Mesothelial cell of epicardium (in vitro differentiated cells): ENCODE measurements at regions not wholly inside any gene's neighbourhood (a gene's known extent, or its start where the extent isn't known, plus 50 kb on each side); places are given as distances from the start of the nearest gene placed in this dataset.

ENCODE experiments used
- DNase-seq, 2 experiments: peaks; one replicate each; pipeline ENCODE4 v3.0.0; 2021; ENCODE audit warnings: low spot score in 2 of 2; ENCODE audit not compliant: unreplicated experiment in 2 of 2
- H3K27ac Mint-ChIP-seq: 2 replicates; pipeline ENCODE4 v1.8.0; 2021; ENCODE audit warnings: mixed read lengths
- H3K27me3 Mint-ChIP-seq: 2 replicates; pipeline ENCODE4 v1.8.0; 2021; ENCODE audit warnings: low read depth, mixed read lengths
- H3K36me3 Mint-ChIP-seq: 2 replicates; pipeline ENCODE4 v1.8.0; 2021; ENCODE audit warnings: mixed read lengths
- H3K4me1 Mint-ChIP-seq: 2 replicates; pipeline ENCODE4 v1.8.0; 2021; ENCODE audit warnings: mixed read lengths
- H3K4me3 Mint-ChIP-seq: 2 replicates; pipeline ENCODE4 v1.8.0; 2021; ENCODE audit warnings: mild to moderate bottlenecking, moderate library complexity, mixed read lengths
- H3K9me3 Mint-ChIP-seq: 2 replicates; pipeline ENCODE4 v1.8.0; 2021; ENCODE audit warnings: mixed read lengths
- CTCF ChIP-seq: fragments of 200-600 bp; sonication (generic); IDR thresholded peaks from one replicate; pipeline ENCODE4 v1.5.0; 2021; ENCODE audit warnings: antibody characterized with exemption; ENCODE audit not compliant: unreplicated experiment

- DNase-seq, result no peak
- Mint-ChIP-seq H3K27me3 (no peaks in the 10 kb centered on the region), H3K4me1 (peaks cover 6% of the 10 kb centered on the region), H3K36me3 (no peaks in the 10 kb centered on the region), H3K27ac (no peak overlapping the region), H3K9me3 (no peaks in the 10 kb centered on the region), H3K4me3 (no peak overlapping the region)
- TF ChIP-seq CTCF, result no peak
These were observed 321.4 kb downstream of the MYCN start for GRCh38 chr2:16261791-16262190.

- no peak overlapping the region for H3K4me3 Mint-ChIP-seq
- no peaks in the 10 kb centered on the region for H3K27me3 Mint-ChIP-seq
- no peaks in the 10 kb centered on the region for H3K9me3 Mint-ChIP-seq
- no peak for TF ChIP-seq CTCF
- no peaks in the 10 kb centered on the region for H3K36me3 Mint-ChIP-seq
- no peak overlapping the region for H3K27ac Mint-ChIP-seq
- H3K4me1 Mint-ChIP-seq, result peaks cover 6% of the 10 kb centered on the region
- DNase-seq, result no peak
These were observed 320.7 kb downstream of the MYCN start for GRCh38 chr2:16261071-16261470.

GRCh38 chr2:16260041-16260830 lies 319.9 kb downstream of the MYCN start:
- Mint-ChIP-seq H3K36me3 (no peaks in the 10 kb centered on the region), H3K4me3 (no peak overlapping the region), H3K4me1 (peaks cover 6% of the 10 kb centered on the region), H3K27ac (no peak overlapping the region), H3K27me3 (no peaks in the 10 kb centered on the region), H3K9me3 (no peaks in the 10 kb centered on the region)
- no peak for DNase-seq
- TF ChIP-seq CTCF, result no peak

- H3K4me1 Mint-ChIP-seq, result peaks cover 6% of the 10 kb centered on the region
- H3K4me3 Mint-ChIP-seq, result no peak overlapping the region
- TF ChIP-seq CTCF, result no peak
These were observed 318.7 kb downstream of the MYCN start for GRCh38 chr2:16259010-16259409.

GRCh38 chr2:16258350-16258749 lies 318.0 kb downstream of the MYCN start:
- H3K27ac Mint-ChIP-seq, result no peak overlapping the region
- no peak for DNase-seq
- no peaks in the 10 kb centered on the region for H3K27me3 Mint-ChIP-seq
- TF ChIP-seq CTCF, result no peak
- peaks cover 8% of the 10 kb centered on the region for H3K9me3 Mint-ChIP-seq
- H3K4me3 Mint-ChIP-seq, result no peak overlapping the region
- no peaks in the 10 kb centered on the region for H3K36me3 Mint-ChIP-seq
- H3K4me1 Mint-ChIP-seq, result peaks cover 4% of the 10 kb centered on the region

More at GRCh38 chr2:16259010-16259409, 318.7 kb downstream of the MYCN start:
- no peaks in the 10 kb centered on the region for H3K36me3 Mint-ChIP-seq
- no peak overlapping the region for H3K27ac Mint-ChIP-seq
- no peak for DNase-seq
- peaks cover 8% of the 10 kb centered on the region for H3K9me3 Mint-ChIP-seq
- no peaks in the 10 kb centered on the region for H3K27me3 Mint-ChIP-seq
